ENCODE measurements at regions not wholly inside any gene's neighbourhood (a gene's known extent, or its start where the extent isn't known, plus 50 kb on each side); places are given as distances from the start of the nearest gene placed in this dataset.

- no peaks in the 10 kb centered on the region for H3K36me3 ChIP-seq (ENCODE audit: insufficient read depth in 1 of 2, low read depth in 1 of 2)
- no peaks in the 10 kb centered on the region for H3K27me3 ChIP-seq (ENCODE audit: insufficient read depth in 3 of 3, low read length in 2 of 3)
- H3K4me1 ChIP-seq: no peaks in the 10 kb centered on the region
- no peak overlapping the region for H3K4me3 ChIP-seq
- WGBS, 3 donors: 72 to 87% (median 84%) methylated on average over 10 of the region's 10 CpGs
- no peak overlapping the region for H3K27ac ChIP-seq
- no peak for ATAC-seq
- no peak for TF ChIP-seq CTCF (IDR thresholded peaks at IDR 0.05)
- DNase-seq: no peak
- H3K9me3 ChIP-seq: no peaks in the 10 kb centered on the region
- intact Hi-C loops (cut with DNase I): no loop called here
These were observed 159.2 kb upstream of the ALDH1B1 start for GRCh38 chr9:38233343-38233742.

GRCh38 chr9:38232895-38233294 is 159.6 kb upstream of the ALDH1B1 start:
- intact Hi-C loops (cut with DNase I): no loop called here
- no peak for TF ChIP-seq CTCF (IDR thresholded peaks at IDR 0.05)
- no peak overlapping the region for H3K27ac ChIP-seq
- no peak for DNase-seq
- H3K36me3 ChIP-seq (ENCODE audit: insufficient read depth in 1 of 2, low read depth in 1 of 2): no peaks in the 10 kb centered on the region
- no peak for ATAC-seq
- no peaks in the 10 kb centered on the region for H3K9me3 ChIP-seq
- H3K4me3 ChIP-seq: no peak overlapping the region
- H3K4me1 ChIP-seq: no peaks in the 10 kb centered on the region
- H3K27me3 ChIP-seq (ENCODE audit: insufficient read depth in 3 of 3, low read length in 2 of 3): peaks cover 0 to 4% (median 0%) of the 10 kb centered on the region in 3 donors
- 90 to 94% (median 93%) methylated on average over 6 of the region's 6 CpGs for WGBS, 3 donors

- TF ChIP-seq CTCF (IDR thresholded peaks at IDR 0.05): no peak
- Histone ChIP-seq H3K36me3 (ENCODE audit: insufficient read depth in 1 of 2, low read depth in 1 of 2) (no peaks in the 10 kb centered on the region), H3K4me3 (no peak overlapping the region), H3K9me3 (no peaks in the 10 kb centered on the region), H3K4me1 (no peaks in the 10 kb centered on the region), H3K27ac (no peak overlapping the region), H3K27me3 (ENCODE audit: insufficient read depth in 3 of 3, low read length in 2 of 3) (peaks cover 0 to 9% (median 3%) of the 10 kb centered on the region in 3 donors)
- ATAC-seq: no peak
- intact Hi-C loops (cut with DNase I): loop anchor here in 1 of 2 donors (10.0 kb wide), 1 partner anchor 55 kb away; no protein-coding TSS in a partner anchor
- 79 to 81% (median 80%) methylated on average over 13 of the region's 13 CpGs for WGBS, 3 donors
- DNase-seq: no peak
These were observed 160.6 kb upstream of the SHB start for GRCh38 chr9:38229504-38230155.

DNA sequence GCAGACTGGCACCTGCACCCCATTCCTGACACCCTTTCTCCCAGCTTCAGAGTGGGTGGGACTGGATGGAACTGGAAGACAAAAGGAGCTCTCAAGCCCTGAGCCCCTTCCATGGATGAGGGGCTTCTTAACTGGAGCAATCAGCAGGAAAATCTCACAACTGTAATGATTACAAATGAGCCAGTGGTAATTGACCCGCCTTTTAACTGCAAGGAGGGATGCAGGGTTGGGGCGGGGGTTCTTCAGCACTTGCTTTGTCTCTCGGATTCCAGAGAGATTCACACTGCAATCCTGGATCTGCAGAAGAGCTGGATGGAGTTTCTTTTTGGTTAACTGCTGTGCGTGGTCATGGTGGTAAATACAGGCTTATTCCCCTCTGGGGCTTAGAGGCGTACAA is 160.1 kb upstream of the SHB start:
- no peak overlapping the region for H3K4me3 ChIP-seq
- peaks cover 0 to 9% (median 3%) of the 10 kb centered on the region in 3 donors for H3K27me3 ChIP-seq (ENCODE audit: insufficient read depth in 3 of 3, low read length in 2 of 3)
- H3K36me3 ChIP-seq (ENCODE audit: insufficient read depth in 1 of 2, low read depth in 1 of 2): no peaks in the 10 kb centered on the region
- H3K4me1 ChIP-seq: no peaks in the 10 kb centered on the region
- no peaks in the 10 kb centered on the region for H3K9me3 ChIP-seq
- intact Hi-C loops (cut with DNase I): loop anchor here in 1 of 2 donors (10.0 kb wide), 1 partner anchor 56 kb away; no protein-coding TSS in a partner anchor
- DNase-seq: no peak
- no peak for ATAC-seq
- TF ChIP-seq CTCF (IDR thresholded peaks at IDR 0.05): no peak
- WGBS, 3 donors: 49 to 58% (median 53%) methylated on average over 5 of the region's 5 CpGs
- H3K27ac ChIP-seq: no peak overlapping the region
